ENCODE measurements at regions not wholly inside any gene's neighbourhood (a gene's known extent, or its start where the extent isn't known, plus 50 kb on each side); places are given as distances from the start of the nearest gene placed in this dataset.

DNA sequence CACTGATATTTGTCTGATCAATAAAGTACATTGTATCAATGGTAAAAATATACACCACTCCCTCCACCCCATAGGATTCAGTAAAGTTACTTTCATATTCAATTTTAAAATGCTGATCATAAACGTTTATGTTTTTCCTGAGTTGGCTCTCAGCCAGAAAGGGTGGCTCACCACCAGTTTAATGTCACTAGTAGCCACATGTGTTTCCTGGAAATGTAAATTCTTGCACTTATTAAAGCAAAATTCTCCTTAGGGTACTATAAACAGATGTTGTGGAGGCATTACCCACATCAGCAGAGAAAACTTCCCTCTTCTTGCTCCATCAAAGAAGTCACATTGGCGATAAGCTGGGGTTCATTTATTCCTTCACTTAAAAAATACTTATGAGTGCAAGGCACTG, 210.3 kb downstream of the SREK1 start:
- Mint-ChIP-seq H3K4me1 (peaks cover 0 to 5% of the 10 kb centered on the region in 2 experiments; a peak in 1 of 4 replicates), H3K9me3 (no peaks in the 10 kb centered on the region), H3K36me3 (ENCODE audit: insufficient read depth in 1 of 3, low read depth in 3 of 3) (no peaks in the 10 kb centered on the region), H3K4me3 (no peak overlapping the region), H3K27me3 (ENCODE audit: low read depth) (no peaks in the 10 kb centered on the region; the same call in 1 of the 2 replicates), H3K27ac (no peak overlapping the region)
- Histone ChIP-seq H2BK12ac (ENCODE audit: insufficient read length, low read depth, low read length) (no peak overlapping the region), H3K18ac (ENCODE audit: insufficient read length, low read depth, low read length) (no peak overlapping the region), H3K14ac (ENCODE audit: insufficient read depth, low read length) (no peak overlapping the region), H4K91ac (ENCODE audit: insufficient read length, low read depth, low read length) (no peak overlapping the region), H2AK5ac (ENCODE audit: insufficient read length, low read length) (no peak overlapping the region), H3K27ac (ENCODE audit: insufficient read length, low read depth, low read length) (no peak overlapping the region), H3K79me1 (ENCODE audit: insufficient read depth, low read depth, low read length, poor library complexity, severe bottlenecking) (no peaks in the 10 kb centered on the region), H3K9ac (ENCODE audit: extremely low read depth, insufficient read length, low read length) (no peak overlapping the region), H3K79me2 (ENCODE audit: insufficient read depth, low read length) (no peaks in the 10 kb centered on the region), H3K4ac (ENCODE audit: low read depth, low read length) (no peak overlapping the region), H4K20me1 (ENCODE audit: control insufficient read depth, insufficient read depth, insufficient read length) (no peaks in the 10 kb centered on the region), H3K9me3 (ENCODE audit: control insufficient read depth, low read depth, low read length) (no peaks in the 10 kb centered on the region), H3K23me2 (ENCODE audit: insufficient read length, low read depth, low read length, poor library complexity, severe bottlenecking) (no peaks in the 10 kb centered on the region), H3K27me3 (ENCODE audit: insufficient read depth, low read length) (no peaks in the 10 kb centered on the region), H4K8ac (replicated peaks; ENCODE audit: insufficient read length, low read depth, low read length) (no peak overlapping the region), H2BK120ac (ENCODE audit: low read depth, low read length, poor library complexity, severe bottlenecking) (no peak overlapping the region), H3K4me1 (ENCODE audit: insufficient read depth, low read length) (peaks cover 2% of the 10 kb centered on the region; the same call in 1 of the 2 replicates), H3K4me2 (ENCODE audit: insufficient read depth, insufficient read length, low read length) (no peak overlapping the region), H2AFZ (ENCODE audit: low read length) (no peak overlapping the region), H3K56ac (ENCODE audit: insufficient read length, low read depth, low read length) (no peak overlapping the region), H2BK5ac (ENCODE audit: insufficient read length, low read length) (no peak overlapping the region), H2BK15ac (ENCODE audit: low read depth, low read length) (no peak overlapping the region), H4K5ac (ENCODE audit: insufficient read length, low read depth, low read length) (no peak overlapping the region), H3T11ph (ENCODE audit: low read length) (no peak overlapping the region), H2BK20ac (ENCODE audit: low read depth, low read length, poor library complexity, severe bottlenecking) (no peak overlapping the region), H3K23ac (ENCODE audit: insufficient read length, low read depth, low read length) (no peak overlapping the region)
- WGBS (ENCODE audit: extremely low coverage, insufficient read length, low lambda C conversion rate): no CpG with 5 or more reads among the region's 2 CpGs
- TF ChIP-seq, protein P1, sequence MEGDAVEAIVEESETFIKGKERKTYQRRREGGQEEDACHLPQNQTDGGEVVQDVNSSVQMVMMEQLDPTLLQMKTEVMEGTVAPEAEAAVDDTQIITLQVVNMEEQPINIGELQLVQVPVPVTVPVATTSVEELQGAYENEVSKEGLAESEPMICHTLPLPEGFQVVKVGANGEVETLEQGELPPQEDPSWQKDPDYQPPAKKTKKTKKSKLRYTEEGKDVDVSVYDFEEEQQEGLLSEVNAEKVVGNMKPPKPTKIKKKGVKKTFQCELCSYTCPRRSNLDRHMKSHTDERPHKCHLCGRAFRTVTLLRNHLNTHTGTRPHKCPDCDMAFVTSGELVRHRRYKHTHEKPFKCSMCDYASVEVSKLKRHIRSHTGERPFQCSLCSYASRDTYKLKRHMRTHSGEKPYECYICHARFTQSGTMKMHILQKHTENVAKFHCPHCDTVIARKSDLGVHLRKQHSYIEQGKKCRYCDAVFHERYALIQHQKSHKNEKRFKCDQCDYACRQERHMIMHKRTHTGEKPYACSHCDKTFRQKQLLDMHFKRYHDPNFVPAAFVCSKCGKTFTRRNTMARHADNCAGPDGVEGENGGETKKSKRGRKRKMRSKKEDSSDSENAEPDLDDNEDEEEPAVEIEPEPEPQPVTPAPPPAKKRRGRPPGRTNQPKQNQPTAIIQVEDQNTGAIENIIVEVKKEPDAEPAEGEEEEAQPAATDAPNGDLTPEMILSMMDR (conservative IDR thresholded peaks at IDR 0.05): no peak
- DNase-seq: no peak

All from H9 (cell line).